ENCODE measurements at regions not wholly inside any gene's neighbourhood (a gene's known extent, or its start where the extent isn't known, plus 50 kb on each side); places are given as distances from the start of the nearest gene placed in this dataset.
"Not testable (repeated sequence)": the region's sequence is repeated elsewhere in the genome, so short reads cannot be mapped to it uniquely, and the experiment has no call there.

DNA sequence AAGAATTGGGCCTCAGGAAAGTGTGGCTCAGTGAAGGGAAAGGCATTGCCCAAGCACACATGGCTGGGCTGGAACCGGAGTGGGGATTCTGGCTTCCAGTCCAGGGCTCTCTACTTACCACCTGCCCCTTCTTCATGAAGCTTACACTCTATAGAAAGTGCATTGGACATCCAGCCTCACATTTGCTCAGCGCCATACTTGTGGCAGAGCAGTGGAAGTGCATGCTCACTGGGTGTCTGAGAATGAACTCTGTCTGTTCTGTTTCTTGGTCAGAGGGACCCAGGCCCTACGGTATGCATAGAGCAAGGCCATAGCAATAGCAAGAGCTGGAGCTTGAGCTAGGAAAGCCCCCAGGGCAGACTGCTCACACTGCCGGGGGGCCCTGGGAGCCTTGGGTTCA, 1253.5 kb downstream of the TYW1 start:
- Histone ChIP-seq H3K27me3 (no peaks in the 10 kb centered on the region), H3K36me3 (no peaks in the 10 kb centered on the region), H3K9me3 (no peaks in the 10 kb centered on the region), H3K27ac (no peak overlapping the region), H3K4me3 (no peak overlapping the region), H3K4me1 (no peaks in the 10 kb centered on the region)
- intact Hi-C loops (cut with DNase I; ENCODE audit: low total_unique reads) (no loop called here), in situ Hi-C loops (cut with MboI; ENCODE audit: low sequenced_read_pairs in 4 of 4) (no loop called here)
- TF ChIP-seq, protein P1, sequence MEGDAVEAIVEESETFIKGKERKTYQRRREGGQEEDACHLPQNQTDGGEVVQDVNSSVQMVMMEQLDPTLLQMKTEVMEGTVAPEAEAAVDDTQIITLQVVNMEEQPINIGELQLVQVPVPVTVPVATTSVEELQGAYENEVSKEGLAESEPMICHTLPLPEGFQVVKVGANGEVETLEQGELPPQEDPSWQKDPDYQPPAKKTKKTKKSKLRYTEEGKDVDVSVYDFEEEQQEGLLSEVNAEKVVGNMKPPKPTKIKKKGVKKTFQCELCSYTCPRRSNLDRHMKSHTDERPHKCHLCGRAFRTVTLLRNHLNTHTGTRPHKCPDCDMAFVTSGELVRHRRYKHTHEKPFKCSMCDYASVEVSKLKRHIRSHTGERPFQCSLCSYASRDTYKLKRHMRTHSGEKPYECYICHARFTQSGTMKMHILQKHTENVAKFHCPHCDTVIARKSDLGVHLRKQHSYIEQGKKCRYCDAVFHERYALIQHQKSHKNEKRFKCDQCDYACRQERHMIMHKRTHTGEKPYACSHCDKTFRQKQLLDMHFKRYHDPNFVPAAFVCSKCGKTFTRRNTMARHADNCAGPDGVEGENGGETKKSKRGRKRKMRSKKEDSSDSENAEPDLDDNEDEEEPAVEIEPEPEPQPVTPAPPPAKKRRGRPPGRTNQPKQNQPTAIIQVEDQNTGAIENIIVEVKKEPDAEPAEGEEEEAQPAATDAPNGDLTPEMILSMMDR (IDR thresholded peaks at IDR 0.05 in 4 of 5, conservative IDR thresholded peaks at IDR 0.05 in 1 of 5), result no peak
- DNase-seq, result no peak
- ATAC-seq, result no peak

DNA sequence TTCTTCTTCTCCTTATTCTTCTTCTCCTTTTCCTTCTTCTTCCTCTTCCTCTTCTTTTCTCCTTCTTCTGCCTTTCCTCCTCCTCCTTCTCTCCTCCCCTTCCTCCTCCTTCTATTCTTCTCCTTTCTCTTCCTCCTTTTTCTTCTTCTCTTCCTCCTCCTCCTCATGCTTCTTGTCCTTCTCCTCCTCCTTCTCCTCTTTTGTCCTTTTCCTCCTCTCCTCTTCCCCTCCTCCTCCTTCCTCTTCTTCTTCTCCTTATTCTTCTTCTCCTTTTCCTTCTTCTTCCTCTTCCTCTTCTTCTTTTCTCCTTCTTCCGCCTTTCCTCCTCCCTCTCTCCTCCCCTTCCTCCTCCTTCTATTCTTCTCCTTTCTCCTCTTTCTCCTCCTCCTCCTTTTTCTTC, 1258.2 kb downstream of the TYW1 start:
- intact Hi-C loops (cut with DNase I; ENCODE audit: low total_unique reads); H3K27me3 ChIP-seq; ATAC-seq; H3K4me3 ChIP-seq; H3K36me3 ChIP-seq; H3K27ac ChIP-seq; DNase-seq; H3K4me1 ChIP-seq; H3K9me3 ChIP-seq; in situ Hi-C loops (cut with MboI; ENCODE audit: low sequenced_read_pairs in 4 of 4): not testable (repeated sequence)

DNA sequence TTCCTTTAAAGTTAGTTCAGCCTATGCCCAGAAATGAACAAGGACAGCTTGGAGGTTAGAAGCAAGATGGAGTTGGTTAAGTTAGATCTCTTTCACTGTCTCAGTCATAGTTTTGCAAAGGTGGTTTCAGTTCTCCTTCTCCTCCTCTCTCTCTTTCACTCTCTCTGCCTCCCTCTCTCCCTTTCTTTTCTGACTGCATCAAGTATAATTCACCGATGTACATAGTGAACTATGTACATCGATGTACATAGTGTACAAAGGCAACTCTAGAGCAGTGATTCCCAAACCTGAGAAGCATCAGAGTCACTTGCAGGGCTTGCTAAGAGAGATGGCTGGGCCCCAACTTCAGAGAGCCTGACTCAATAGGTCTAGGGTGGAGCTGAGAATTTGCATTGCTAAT, 1259.7 kb downstream of the TYW1 start:
- Histone ChIP-seq H3K9me3 (no peaks in the 10 kb centered on the region), H3K4me1 (no peaks in the 10 kb centered on the region), H3K27ac (no peak overlapping the region), H3K36me3 (no peaks in the 10 kb centered on the region), H3K4me3 (no peak overlapping the region), H3K27me3 (no peaks in the 10 kb centered on the region)
- no peak for ATAC-seq
- in situ Hi-C loops (cut with MboI; ENCODE audit: low sequenced_read_pairs in 4 of 4), result no loop called here
- DNase-seq, result no peak
- intact Hi-C loops (cut with DNase I; ENCODE audit: low total_unique reads), result no loop called here
- TF ChIP-seq, protein P1 (IDR thresholded peaks at IDR 0.05 in 4 of 5, conservative IDR thresholded peaks at IDR 0.05 in 1 of 5), result no peak
- TF ChIP-seq POLR2A (IDR thresholded peaks at IDR 0.05), result no peak

DNA sequence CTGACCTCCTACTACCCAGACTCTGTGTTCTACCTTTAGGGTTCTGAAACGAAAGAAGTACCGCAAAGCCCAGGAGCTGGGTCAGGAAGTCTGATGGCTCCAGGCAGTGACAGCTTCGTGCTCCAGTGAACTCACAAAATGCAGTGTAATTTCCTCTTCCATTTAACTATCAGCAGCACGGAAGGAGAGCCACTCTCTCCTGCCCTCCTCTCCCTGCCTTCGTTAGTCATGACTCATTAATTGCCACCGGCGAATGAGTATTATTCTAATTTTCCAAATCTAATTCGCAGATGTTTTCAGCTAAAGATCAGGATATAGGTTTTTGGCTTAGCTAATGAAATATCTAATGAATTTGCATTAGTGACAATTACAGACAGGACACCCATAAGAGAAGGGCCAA, 1262.0 kb downstream of the TYW1 start:
- no peak for TF ChIP-seq POLR2A (IDR thresholded peaks at IDR 0.05)
- TF ChIP-seq, protein P1 (IDR thresholded peaks at IDR 0.05 in 4 of 5, conservative IDR thresholded peaks at IDR 0.05 in 1 of 5), result no peak
- no peak for ATAC-seq
- in situ Hi-C loops (cut with MboI; ENCODE audit: low sequenced_read_pairs in 4 of 4) (no loop called here), intact Hi-C loops (cut with DNase I; ENCODE audit: low total_unique reads) (no loop called here)
- no peaks in the 10 kb centered on the region for H3K27me3 ChIP-seq
- no peaks in the 10 kb centered on the region for H3K36me3 ChIP-seq
- H3K9me3 ChIP-seq, result no peaks in the 10 kb centered on the region
- H3K4me3 ChIP-seq, result no peak overlapping the region
- DNase-seq, result no peak
- H3K27ac ChIP-seq, result no peak overlapping the region
- H3K4me1 ChIP-seq, result no peaks in the 10 kb centered on the region

DNA sequence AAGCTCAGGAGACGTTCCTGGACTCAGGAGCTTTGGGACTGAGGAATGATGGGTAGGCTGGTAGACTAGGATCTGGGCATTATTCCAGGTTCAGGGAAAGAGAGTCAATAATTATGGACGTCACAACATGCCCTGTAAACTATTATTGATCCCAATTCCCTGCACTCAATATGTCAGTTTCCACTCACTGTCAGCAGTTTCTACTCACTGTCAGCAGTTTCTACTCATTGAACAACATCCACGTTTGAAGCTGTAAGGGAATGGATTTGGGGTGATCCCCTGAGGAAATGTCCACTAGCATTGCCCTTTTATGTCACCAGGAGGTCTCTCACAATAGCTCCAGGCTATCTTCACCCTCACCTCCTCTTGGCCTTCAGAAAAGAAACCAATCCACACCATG, 1268.6 kb downstream of the TYW1 start:
- no peaks in the 10 kb centered on the region for H3K36me3 ChIP-seq
- H3K27me3 ChIP-seq, result no peaks in the 10 kb centered on the region
- intact Hi-C loops (cut with DNase I; ENCODE audit: low total_unique reads) (no loop called here), in situ Hi-C loops (cut with MboI; ENCODE audit: low sequenced_read_pairs in 4 of 4) (no loop called here)
- DNase-seq (no peak), ATAC-seq (no peak)
- H3K9me3 ChIP-seq, result peaks cover 0 to 9% (median 6%) of the 10 kb centered on the region in 3 donors
- TF ChIP-seq POLR2A (IDR thresholded peaks at IDR 0.05), result no peak
- TF ChIP-seq, protein P1 (IDR thresholded peaks at IDR 0.05 in 4 of 5, conservative IDR thresholded peaks at IDR 0.05 in 1 of 5), result no peak
- H3K27ac ChIP-seq, result no peak overlapping the region
- no peaks in the 10 kb centered on the region for H3K4me1 ChIP-seq
- H3K4me3 ChIP-seq, result no peak overlapping the region

Data from gastrocnemius medialis (tissue), 4 donors.